ENCODE measurements at regions not wholly inside any gene's neighbourhood (a gene's known extent, or its start where the extent isn't known, plus 50 kb on each side); places are given as distances from the start of the nearest gene placed in this dataset.

- H3K36me3 ChIP-seq (ENCODE audit: insufficient read depth, low read length), result no peaks in the 10 kb centered on the region
- Mint-ChIP-seq H3K4me1 (ENCODE audit: low read depth) (no peaks in the 10 kb centered on the region), H3K4me3 (no peak overlapping the region), H3K27me3 (no peaks in the 10 kb centered on the region), H3K36me3 (ENCODE audit: low read depth) (no peaks in the 10 kb centered on the region), H3K27ac (no peak overlapping the region), H3K9me3 (peaks cover 3% of the 10 kb centered on the region)
- ATAC-seq (ENCODE audit: poor library complexity) (no peak), DNase-seq (no peak)
- intact Hi-C loops (cut with DNase I, micrococcal nuclease), result no loop called here
- CTCF ChIA-PET, result no interaction called here
- no peak for TF ChIP-seq CTCF (IDR thresholded peaks at IDR 0.05)
- POLR2A ChIA-PET, result no interaction called here
- H3K4me1 ChIP-seq (ENCODE audit: insufficient read depth, low read length), result no peaks in the 10 kb centered on the region
- H3K9me3 ChIP-seq (ENCODE audit: control insufficient read depth in 1 of 2, insufficient read depth in 1 of 2, low read length in 2 of 2), result peaks cover 0 to 7% of the 10 kb centered on the region in 2 experiments
- H3K27ac ChIP-seq (ENCODE audit: low read depth in 1 of 2, low read length in 2 of 2), result no peak overlapping the region
- no peak overlapping the region for H3K4me3 ChIP-seq (ENCODE audit: low read length)
- H3K27me3 ChIP-seq (ENCODE audit: control insufficient read depth in 1 of 2, insufficient read depth in 2 of 2, low read length in 2 of 2), result no peaks in the 10 kb centered on the region
These were observed 231.4 kb downstream of the TMEM114 start for GRCh38 chr16:8358937-8359336.

GRCh38 chr16:8355675-8356074, 234.6 kb downstream of the TMEM114 start:
- H3K36me3 Mint-ChIP-seq (ENCODE audit: low read depth), result no peaks in the 10 kb centered on the region

GRCh38 chr16:8346294-8346693, 244.0 kb downstream of the TMEM114 start:
- CTCF ChIA-PET, result no interaction called here
- H3K36me3 ChIP-seq (ENCODE audit: insufficient read depth, low read length), result no peaks in the 10 kb centered on the region
- H3K4me1 ChIP-seq (ENCODE audit: insufficient read depth, low read length), result no peaks in the 10 kb centered on the region
- no peaks in the 10 kb centered on the region for H3K27me3 Mint-ChIP-seq
- no peak overlapping the region for H3K27ac Mint-ChIP-seq
- H3K4me1 Mint-ChIP-seq (ENCODE audit: low read depth), result no peaks in the 10 kb centered on the region
- intact Hi-C loops (cut with DNase I, micrococcal nuclease), result no loop called here
- ATAC-seq (ENCODE audit: poor library complexity) (no peak), DNase-seq (no peak)
- POLR2A ChIA-PET, result no interaction called here
- H3K27me3 ChIP-seq (ENCODE audit: control insufficient read depth in 1 of 2, insufficient read depth in 2 of 2, low read length in 2 of 2), result no peaks in the 10 kb centered on the region
- H3K4me3 Mint-ChIP-seq, result no peak overlapping the region
- peaks cover 4% of the 10 kb centered on the region for H3K9me3 Mint-ChIP-seq
- no peak overlapping the region for H3K4me3 ChIP-seq (ENCODE audit: low read length)
- TF ChIP-seq CTCF (IDR thresholded peaks at IDR 0.05), result no peak
- H3K9me3 ChIP-seq (ENCODE audit: control insufficient read depth in 1 of 2, insufficient read depth in 1 of 2, low read length in 2 of 2), result peaks cover 0 to 4% of the 10 kb centered on the region in 2 experiments
- no peaks in the 10 kb centered on the region for H3K36me3 Mint-ChIP-seq (ENCODE audit: low read depth)
- H3K27ac ChIP-seq (ENCODE audit: low read depth in 1 of 2, low read length in 2 of 2), result no peak overlapping the region

More at GRCh38 chr16:8355675-8356074, 234.6 kb downstream of the TMEM114 start:
- Histone ChIP-seq H3K36me3 (ENCODE audit: insufficient read depth, low read length) (no peaks in the 10 kb centered on the region), H3K4me3 (ENCODE audit: low read length) (no peak overlapping the region), H3K9me3 (ENCODE audit: control insufficient read depth in 1 of 2, insufficient read depth in 1 of 2, low read length in 2 of 2) (peaks cover 0 to 14% of the 10 kb centered on the region in 2 experiments), H3K27me3 (ENCODE audit: control insufficient read depth in 1 of 2, insufficient read depth in 2 of 2, low read length in 2 of 2) (no peaks in the 10 kb centered on the region), H3K4me1 (ENCODE audit: insufficient read depth, low read length) (no peaks in the 10 kb centered on the region), H3K27ac (ENCODE audit: low read depth in 1 of 2, low read length in 2 of 2) (no peak overlapping the region)
- H3K4me1 Mint-ChIP-seq (ENCODE audit: low read depth), result no peaks in the 10 kb centered on the region
- no peak overlapping the region for H3K4me3 Mint-ChIP-seq
- intact Hi-C loops (cut with DNase I, micrococcal nuclease), result no loop called here
- ATAC-seq (ENCODE audit: poor library complexity), result no peak
- H3K9me3 Mint-ChIP-seq, result peaks cover 5% of the 10 kb centered on the region
- TF ChIP-seq CTCF (IDR thresholded peaks at IDR 0.05), result no peak
- no peak overlapping the region for H3K27ac Mint-ChIP-seq
- no peak for DNase-seq
- CTCF ChIA-PET, result no interaction called here
- H3K27me3 Mint-ChIP-seq, result no peaks in the 10 kb centered on the region
- POLR2A ChIA-PET, result no interaction called here

Data from CD4-positive, alpha-beta T cell (primary cell).